B cell (primary cell): ENCODE measurements at regions not wholly inside any gene's neighbourhood (a gene's known extent, or its start where the extent isn't known, plus 50 kb on each side); places are given as distances from the start of the nearest gene placed in this dataset.

ENCODE experiments used
- ATAC-seq: fragments of 200-7000 bp; cut with Tn5 transposase; one replicate; pipeline ENCODE4 v1.10.0; 2021; ENCODE audit warnings: low read depth, mild to moderate bottlenecking, moderate number of reproducible peaks, moderate library complexity
- CTCF ChIA-PET: fragments of 350-600 bp; sonication (Branson Sonifier 250); formaldehyde crosslinking; loops from one replicate; lab custom pipeline; 2021; ENCODE audit warnings: antibody characterized with exemption, inconsistent platforms; lab: Charles Lee
- POLR2A ChIA-PET: fragments of 350-600 bp; sonication (Branson Sonifier 250); formaldehyde crosslinking; loops from one replicate; lab custom pipeline; 2021; ENCODE audit warnings: antibody characterized with exemption; lab: Charles Lee
- DNase-seq: peaks from one replicate; pipeline ENCODE4 v3.0.0; 2013
- H2AFZ ChIP-seq: 2 replicates; pipeline ENCODE4 v1.6.1; 2012; ENCODE audit warnings: mild to moderate bottlenecking, low read depth, low read length; ENCODE audit not compliant: insufficient read depth, poor library complexity, severe bottlenecking
- H3K27ac ChIP-seq, 2 donors: 1 replicate in 1 of 2; 2 replicates in 1 of 2; pipeline ENCODE4 v1.5.1; 2012 to 2013; ENCODE audit warnings: low read length in 2 of 2, mild to moderate bottlenecking in 2 of 2, moderate library complexity in 1 of 2
- H3K27me3 ChIP-seq, 4 experiments: fragments of 200-600 bp in 1 of 4; sonication (generic) in 1 of 4; replicated peaks in 1 of 4; 1 replicate in 2 of 4; 2 replicates in 2 of 4; pipeline versions ENCODE4 v1.6.1 to v1.7.0; 2013 to 2016; ENCODE audit warnings: low read length in 3 of 4, mild to moderate bottlenecking in 2 of 4, mixed read lengths in 1 of 4, moderate library complexity in 1 of 4; ENCODE audit not compliant: insufficient read depth in 4 of 4, control insufficient read depth in 3 of 4; ENCODE audit errors: control extremely low read depth in 1 of 4
- H3K36me3 ChIP-seq, 2 experiments: replicated peaks in 1 of 2; 1 replicate in 1 of 2; 2 replicates in 1 of 2; pipeline versions ENCODE4 v1.6.1 to v1.7.1; 2013; ENCODE audit warnings: low read length in 1 of 2; ENCODE audit not compliant: insufficient read depth in 2 of 2, control insufficient read depth in 1 of 2; ENCODE audit errors: control extremely low read depth in 1 of 2, extremely low read depth in 1 of 2
- H3K4me1 ChIP-seq, 2 donors: fragments of 200-600 bp in 1 of 2; sonication (generic) in 1 of 2; 1 replicate in 1 of 2; 2 replicates in 1 of 2; pipeline versions ENCODE4 v1.5.1 to v1.6.1; 2013 to 2017; ENCODE audit warnings: low read length in 2 of 2; ENCODE audit not compliant: control insufficient read depth in 2 of 2, insufficient read depth in 2 of 2
- H3K4me2 ChIP-seq: replicated peaks from 2 replicates; pipeline ENCODE3; 2012; ENCODE audit warnings: mild to moderate bottlenecking, low read depth, low read length; ENCODE audit not compliant: poor library complexity, severe bottlenecking
- H3K4me3 ChIP-seq, 5 experiments: fragments of 200-600 bp in 1 of 5; sonication (generic) in 1 of 5; 1 replicate in 3 of 5; 2 replicates in 2 of 5; pipeline versions ENCODE4 v1.5.1 to v1.7.0; 2011 to 2016; ENCODE audit warnings: low read length in 4 of 5, mild to moderate bottlenecking in 4 of 5, low read depth in 2 of 5, control low read depth in 1 of 5, moderate library complexity in 1 of 5; ENCODE audit not compliant: insufficient read depth in 1 of 5; ENCODE audit errors: control extremely low read depth in 1 of 5, extremely low read depth in 1 of 5
- H3K79me2 ChIP-seq: fragments of 200-600 bp; sonication (generic); one replicate; pipeline ENCODE4 v1.6.0; 2016; ENCODE audit warnings: low read length; ENCODE audit not compliant: control insufficient read depth, insufficient read depth
- H3K9ac ChIP-seq: fragments of 200-600 bp; sonication (generic); 2 replicates; pipeline ENCODE4 v1.6.1; 2017; ENCODE audit warnings: mild to moderate bottlenecking, low read length, moderate library complexity
- H3K9me3 ChIP-seq, 3 donors: one replicate each; pipeline versions ENCODE4 v1.6.1 to v1.7.1; 2013; ENCODE audit warnings: low read length in 2 of 3; ENCODE audit not compliant: control insufficient read depth in 2 of 3, insufficient read depth in 1 of 3; ENCODE audit errors: control extremely low read depth in 1 of 3
- H4K20me1 ChIP-seq: 2 replicates; pipeline ENCODE4 v1.6.0; 2012; ENCODE audit warnings: mild to moderate bottlenecking, low read length; ENCODE audit not compliant: insufficient read depth, control insufficient read depth, poor library complexity, severe bottlenecking
- H3K27ac Mint-ChIP-seq: one replicate; pipeline ENCODE4 v1.8.0; 2021; ENCODE audit warnings: mixed read lengths
- H3K27me3 Mint-ChIP-seq: one replicate; pipeline ENCODE4 v1.8.0; 2021; ENCODE audit warnings: mixed read lengths
- H3K4me1 Mint-ChIP-seq: one replicate; pipeline ENCODE4 v1.8.0; 2021; ENCODE audit warnings: mixed read lengths
- H3K4me3 Mint-ChIP-seq: one replicate; pipeline ENCODE4 v1.8.0; 2021; ENCODE audit warnings: mixed read lengths
- H3K9me3 Mint-ChIP-seq: one replicate; pipeline ENCODE4 v1.8.0; 2022; ENCODE audit warnings: mixed read lengths; ENCODE audit not compliant: insufficient read depth
- CTCF ChIP-seq: fragments of 200-600 bp; IDR thresholded peaks from one replicate; pipeline ENCODE4 v1.8.0; 2022; ENCODE audit warnings: antibody characterized with exemption, mild to moderate bottlenecking
- EZH2 ChIP-seq: IDR thresholded peaks from 2 replicates; pipeline ENCODE4 v1.6.1; 2012; ENCODE audit warnings: borderline replicate concordance, low read depth, mild to moderate bottlenecking, moderate library complexity, low read length; ENCODE audit not compliant: insufficient read depth, poor library complexity, severe bottlenecking
- WGBS: methylation state at CpG from one replicate; pipeline ENCODE4 v1.1.5; 2013; ENCODE audit warnings: missing lambda C conversion rate; ENCODE audit not compliant: insufficient coverage; 5-methylcytosine and 5-hydroxymethylcytosine counted together
- intact Hi-C: fragments of 100-400 bp; cut with micrococcal nuclease; formaldehyde crosslinking; loops from one replicate; pipeline ENCODE4 v1.10.0; 2022

- Histone ChIP-seq H3K27me3 (no peaks in the 10 kb centered on the region), H3K4me2 (no peak overlapping the region), H3K27ac (no peak overlapping the region), H3K79me2 (no peaks in the 10 kb centered on the region), H3K4me1 (no peaks in the 10 kb centered on the region), H4K20me1 (no peaks in the 10 kb centered on the region), H3K4me3 (no peak overlapping the region), H3K9me3 (peaks cover 0 to 5% (median 4%) of the 10 kb centered on the region in 3 donors), H3K36me3 (no peaks in the 10 kb centered on the region), H2AFZ (no peak overlapping the region), H3K9ac (no peak overlapping the region)
- intact Hi-C loops: no loop called here
- TF ChIP-seq EZH2 (no peak), CTCF (no peak)
- Mint-ChIP-seq H3K27me3 (no peaks in the 10 kb centered on the region), H3K9me3 (no peaks in the 10 kb centered on the region), H3K27ac (no peak overlapping the region), H3K4me3 (no peak overlapping the region), H3K4me1 (no peaks in the 10 kb centered on the region)
- no peak for DNase-seq
- POLR2A ChIA-PET: no interaction called here
- no peak for ATAC-seq
- 88% methylated on average over 1 of the region's 1 CpG for WGBS
- CTCF ChIA-PET: no interaction called here
These were observed 1963.4 kb upstream of the FLRT2 start for GRCh38 chr14:83566567-83566966.

DNA sequence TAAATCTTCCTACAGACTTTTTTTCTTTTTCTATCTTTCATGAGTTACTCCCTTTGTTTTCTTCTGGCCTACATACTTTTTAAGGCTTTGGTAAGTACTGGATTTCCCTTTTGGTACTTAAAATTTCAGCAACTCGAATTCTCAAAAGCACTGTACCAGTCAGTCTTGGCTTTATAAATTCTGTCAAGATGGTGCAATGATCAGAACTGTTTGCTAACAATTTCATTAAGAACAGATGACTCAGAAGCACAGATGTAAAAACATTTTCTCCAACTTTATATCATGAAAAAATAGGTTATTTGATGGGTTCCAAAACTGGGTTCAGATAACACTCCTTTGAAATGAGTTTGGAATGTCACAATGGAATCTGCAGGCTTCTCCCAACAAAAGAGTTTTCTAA lies 1961.8 kb upstream of the FLRT2 start:
- H2AFZ ChIP-seq: no peak overlapping the region
- no peaks in the 10 kb centered on the region for H4K20me1 ChIP-seq
- TF ChIP-seq CTCF (no peak), EZH2 (no peak)
- Mint-ChIP-seq H3K4me3 (no peak overlapping the region), H3K4me1 (no peaks in the 10 kb centered on the region), H3K27ac (no peak overlapping the region), H3K9me3 (no peaks in the 10 kb centered on the region), H3K27me3 (no peaks in the 10 kb centered on the region)
- H3K9me3 ChIP-seq: peaks cover 0 to 3% (median 0%) of the 10 kb centered on the region in 3 donors
- POLR2A ChIA-PET: no interaction called here
- DNase-seq: no peak
- intact Hi-C loops: no loop called here
- no peaks in the 10 kb centered on the region for H3K79me2 ChIP-seq
- WGBS: no CpG with 5 or more reads among the region's 1 CpG
- no peaks in the 10 kb centered on the region for H3K36me3 ChIP-seq
- no peaks in the 10 kb centered on the region for H3K27me3 ChIP-seq
- CTCF ChIA-PET: no interaction called here
- ATAC-seq: no peak
- no peak overlapping the region for H3K27ac ChIP-seq
- H3K4me1 ChIP-seq: no peaks in the 10 kb centered on the region
- no peak overlapping the region for H3K4me2 ChIP-seq
- no peak overlapping the region for H3K4me3 ChIP-seq
- no peak overlapping the region for H3K9ac ChIP-seq
